ENCODE measurements at regions not wholly inside any gene's neighbourhood (a gene's known extent, or its start where the extent isn't known, plus 50 kb on each side); places are given as distances from the start of the nearest gene placed in this dataset.

- TF ChIP-seq CTCF (IDR thresholded peaks at IDR 0.05) (no peak), EP300 (IDR thresholded peaks at IDR 0.05) (no peak), POLR2AphosphoS5 (IDR thresholded peaks at IDR 0.05) (no peak), POLR2A (IDR thresholded peaks at IDR 0.05) (no peak)
These were observed 518.0 kb upstream of the TBX3 start for GRCh38 chr12:115201966-115202365.

All from upper lobe of left lung (tissue), 4 donors.